ENCODE measurements at regions not wholly inside any gene's neighbourhood (a gene's known extent, or its start where the extent isn't known, plus 50 kb on each side); places are given as distances from the start of the nearest gene placed in this dataset.

DNA sequence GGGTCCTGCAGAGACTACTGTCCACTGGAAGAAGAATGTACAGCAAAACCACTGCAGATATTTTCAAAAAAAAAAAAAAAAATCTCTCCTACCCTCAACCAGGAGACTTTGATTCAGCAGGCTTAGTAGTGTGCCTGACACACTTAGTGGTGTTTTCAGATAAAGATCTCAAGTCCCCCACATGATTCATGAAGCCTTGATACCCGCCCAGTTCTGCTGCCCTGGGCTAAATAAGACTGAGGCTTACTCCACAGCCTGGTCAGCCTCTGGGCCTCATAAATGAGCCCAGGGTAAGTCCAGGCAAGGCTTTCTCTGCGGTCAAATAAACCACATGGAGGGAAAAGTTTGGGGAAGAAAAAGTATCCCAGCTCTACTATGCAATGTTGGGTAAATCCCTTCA, 222.1 kb upstream of the ARID1B start:
- H4K20me1 ChIP-seq (ENCODE audit: insufficient read depth, low read length) = no peaks in the 10 kb centered on the region
- H3K4me2 ChIP-seq (ENCODE audit: low read length) = no peak overlapping the region

DNA sequence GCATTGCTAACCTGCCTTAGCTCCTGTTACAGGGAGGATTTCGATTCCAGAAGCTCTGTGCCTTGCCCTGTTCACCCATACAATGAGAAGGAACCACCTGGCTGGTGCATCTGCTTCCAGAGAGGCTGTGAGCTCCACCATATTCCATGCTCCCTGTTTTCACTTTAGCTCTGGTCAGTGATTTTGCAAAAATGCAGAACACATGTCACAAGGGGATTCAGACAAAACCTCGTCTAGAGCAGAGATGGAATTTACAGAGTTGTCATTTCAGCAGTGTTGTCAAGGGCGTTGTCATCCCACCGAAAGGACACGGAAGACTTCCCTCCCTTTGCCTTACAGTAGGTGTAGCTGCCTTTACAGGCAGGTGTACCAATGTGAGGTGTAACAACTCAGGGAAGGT, 223.0 kb upstream of the ARID1B start:
- TF ChIP-seq EZH2phosphoT487 (IDR thresholded peaks at IDR 0.05; ENCODE audit: low read depth) = no peak
- TF ChIP-seq, protein P1, sequence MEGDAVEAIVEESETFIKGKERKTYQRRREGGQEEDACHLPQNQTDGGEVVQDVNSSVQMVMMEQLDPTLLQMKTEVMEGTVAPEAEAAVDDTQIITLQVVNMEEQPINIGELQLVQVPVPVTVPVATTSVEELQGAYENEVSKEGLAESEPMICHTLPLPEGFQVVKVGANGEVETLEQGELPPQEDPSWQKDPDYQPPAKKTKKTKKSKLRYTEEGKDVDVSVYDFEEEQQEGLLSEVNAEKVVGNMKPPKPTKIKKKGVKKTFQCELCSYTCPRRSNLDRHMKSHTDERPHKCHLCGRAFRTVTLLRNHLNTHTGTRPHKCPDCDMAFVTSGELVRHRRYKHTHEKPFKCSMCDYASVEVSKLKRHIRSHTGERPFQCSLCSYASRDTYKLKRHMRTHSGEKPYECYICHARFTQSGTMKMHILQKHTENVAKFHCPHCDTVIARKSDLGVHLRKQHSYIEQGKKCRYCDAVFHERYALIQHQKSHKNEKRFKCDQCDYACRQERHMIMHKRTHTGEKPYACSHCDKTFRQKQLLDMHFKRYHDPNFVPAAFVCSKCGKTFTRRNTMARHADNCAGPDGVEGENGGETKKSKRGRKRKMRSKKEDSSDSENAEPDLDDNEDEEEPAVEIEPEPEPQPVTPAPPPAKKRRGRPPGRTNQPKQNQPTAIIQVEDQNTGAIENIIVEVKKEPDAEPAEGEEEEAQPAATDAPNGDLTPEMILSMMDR (IDR thresholded peaks at IDR 0.05; ENCODE audit: low read depth, low read length) = no peak
- no peak overlapping the region for H3K4me3 ChIP-seq (ENCODE audit: low read length)

More for the DNA sequence above, 222.1 kb upstream of the ARID1B start:
- TF ChIP-seq, protein P1 (IDR thresholded peaks at IDR 0.05; ENCODE audit: low read depth, low read length) = no peak
- no peak for TF ChIP-seq EZH2phosphoT487 (IDR thresholded peaks at IDR 0.05; ENCODE audit: low read depth)
- no peaks in the 10 kb centered on the region for H3K79me2 ChIP-seq (ENCODE audit: low read length)
- no peaks in the 10 kb centered on the region for H3K4me1 ChIP-seq (ENCODE audit: low read length)
- no peak overlapping the region for H2AFZ ChIP-seq (ENCODE audit: low read depth, low read length)
- H3K9ac ChIP-seq (ENCODE audit: low read length) = no peak overlapping the region
- no peak overlapping the region for H3K27ac ChIP-seq (ENCODE audit: low read length)
- no peaks in the 10 kb centered on the region for H3K9me3 ChIP-seq (ENCODE audit: insufficient read depth, low read length)
- no peak overlapping the region for H3K4me3 ChIP-seq (ENCODE audit: low read length)
- 0 out of 2 replicates have a peak, but pooled peaks cover 4% of the 10 kb centered on the region for H3K27me3 ChIP-seq (ENCODE audit: low read depth, low read length)
- H3K36me3 ChIP-seq (replicated peaks; ENCODE audit: low read depth, low read length) = no peaks in the 10 kb centered on the region

DNA sequence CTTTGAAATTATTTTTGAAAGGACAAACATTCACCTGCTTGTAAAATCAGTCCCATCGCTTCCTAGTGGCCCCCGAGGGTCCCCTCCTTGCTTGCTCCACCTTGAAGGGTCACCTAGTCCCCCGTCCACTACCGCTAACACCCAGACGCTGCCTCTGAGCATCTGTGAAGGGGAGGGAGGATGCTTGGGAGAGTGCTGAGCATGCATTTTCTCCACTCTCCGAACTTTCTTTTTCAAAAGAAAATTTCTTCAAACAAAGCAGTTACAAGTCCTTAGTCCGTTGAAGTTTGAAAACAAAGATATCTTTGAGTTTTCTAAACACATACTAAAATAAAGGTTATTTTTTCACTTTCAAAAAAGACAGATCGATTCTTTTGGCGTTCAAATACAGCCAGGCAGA, 224.3 kb upstream of the ARID1B start:
- H4K20me1 ChIP-seq (ENCODE audit: insufficient read depth, low read length) = no peaks in the 10 kb centered on the region
- no peak overlapping the region for H3K9ac ChIP-seq (ENCODE audit: low read length)
- 0 out of 2 replicates have a peak, but pooled peaks cover 4% of the 10 kb centered on the region for H3K27me3 ChIP-seq (ENCODE audit: low read depth, low read length)
- no peaks in the 10 kb centered on the region for H3K36me3 ChIP-seq (replicated peaks; ENCODE audit: low read depth, low read length)
- H3K4me1 ChIP-seq (ENCODE audit: low read length) = no peaks in the 10 kb centered on the region
- no peak overlapping the region for H3K4me2 ChIP-seq (ENCODE audit: low read length)
- H3K4me3 ChIP-seq (ENCODE audit: low read length) = no peak overlapping the region
- H2AFZ ChIP-seq (ENCODE audit: low read depth, low read length) = no peak overlapping the region
- no peaks in the 10 kb centered on the region for H3K79me2 ChIP-seq (ENCODE audit: low read length)
- H3K9me3 ChIP-seq (ENCODE audit: insufficient read depth, low read length) = no peaks in the 10 kb centered on the region
- no peak overlapping the region for H3K27ac ChIP-seq (ENCODE audit: low read length)
- TF ChIP-seq EZH2phosphoT487 (IDR thresholded peaks at IDR 0.05; ENCODE audit: low read depth) = no peak
- TF ChIP-seq, protein P1 (IDR thresholded peaks at IDR 0.05; ENCODE audit: low read depth, low read length) = no peak

More for the DNA sequence above, 223.0 kb upstream of the ARID1B start:
- Histone ChIP-seq H3K9me3 (ENCODE audit: insufficient read depth, low read length) (no peaks in the 10 kb centered on the region), H2AFZ (ENCODE audit: low read depth, low read length) (no peak overlapping the region), H3K79me2 (ENCODE audit: low read length) (no peaks in the 10 kb centered on the region), H3K4me1 (ENCODE audit: low read length) (no peaks in the 10 kb centered on the region), H3K27me3 (ENCODE audit: low read depth, low read length) (0 out of 2 replicates have a peak, but pooled peaks cover 4% of the 10 kb centered on the region), H3K36me3 (replicated peaks; ENCODE audit: low read depth, low read length) (no peaks in the 10 kb centered on the region), H3K27ac (ENCODE audit: low read length) (no peak overlapping the region), H3K4me2 (ENCODE audit: low read length) (no peak overlapping the region), H4K20me1 (ENCODE audit: insufficient read depth, low read length) (no peaks in the 10 kb centered on the region), H3K9ac (ENCODE audit: low read length) (no peak overlapping the region)

DNA sequence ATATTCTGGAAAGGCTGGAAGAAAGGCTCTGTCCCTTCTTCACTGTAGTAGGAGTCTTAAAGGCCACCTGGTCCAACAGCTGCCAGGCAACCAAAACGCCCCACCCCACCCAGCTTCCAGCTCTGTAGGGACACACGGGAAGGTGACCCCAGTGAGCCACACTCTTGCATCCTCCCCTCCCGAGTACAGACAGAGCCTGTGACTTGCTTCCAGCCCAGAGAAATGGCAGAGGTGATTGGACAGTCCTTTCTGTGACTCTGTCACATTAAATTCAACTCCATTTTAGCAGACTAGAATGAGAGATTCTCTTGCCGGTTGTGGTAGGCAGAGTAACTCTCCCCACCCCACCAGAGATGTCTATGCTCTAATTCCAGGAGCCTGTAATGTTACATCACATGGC, 226.2 kb upstream of the ARID1B start:
- Histone ChIP-seq H3K4me3 (ENCODE audit: low read length) (no peak overlapping the region), H4K20me1 (ENCODE audit: insufficient read depth, low read length) (no peaks in the 10 kb centered on the region), H3K36me3 (replicated peaks; ENCODE audit: low read depth, low read length) (no peaks in the 10 kb centered on the region), H3K4me2 (ENCODE audit: low read length) (no peak overlapping the region), H3K9ac (ENCODE audit: low read length) (no peak overlapping the region), H3K27ac (ENCODE audit: low read length) (no peak overlapping the region), H2AFZ (ENCODE audit: low read depth, low read length) (no peak overlapping the region), H3K79me2 (ENCODE audit: low read length) (no peaks in the 10 kb centered on the region), H3K27me3 (ENCODE audit: low read depth, low read length) (peaks cover 11% of the 10 kb centered on the region), H3K4me1 (ENCODE audit: low read length) (no peaks in the 10 kb centered on the region), H3K9me3 (ENCODE audit: insufficient read depth, low read length) (no peaks in the 10 kb centered on the region)
- TF ChIP-seq, protein P1 (IDR thresholded peaks at IDR 0.05; ENCODE audit: low read depth, low read length) = no peak
- TF ChIP-seq EZH2phosphoT487 (IDR thresholded peaks at IDR 0.05; ENCODE audit: low read depth) = no peak
